Hippocampal formation (tissue), 2 donors: ENCODE measurements at regions not wholly inside any gene's neighbourhood (a gene's known extent, or its start where the extent isn't known, plus 50 kb on each side); places are given as distances from the start of the nearest gene placed in this dataset.
A peak's percentile ranks its signal among the peaks of the same experiment; 100 is the strongest.

Experiments
- DNase-seq, 2 donors: peaks; one replicate each; lab custom pipeline; 2025; lab: John Stamatoyannopoulos, UW

DNA sequence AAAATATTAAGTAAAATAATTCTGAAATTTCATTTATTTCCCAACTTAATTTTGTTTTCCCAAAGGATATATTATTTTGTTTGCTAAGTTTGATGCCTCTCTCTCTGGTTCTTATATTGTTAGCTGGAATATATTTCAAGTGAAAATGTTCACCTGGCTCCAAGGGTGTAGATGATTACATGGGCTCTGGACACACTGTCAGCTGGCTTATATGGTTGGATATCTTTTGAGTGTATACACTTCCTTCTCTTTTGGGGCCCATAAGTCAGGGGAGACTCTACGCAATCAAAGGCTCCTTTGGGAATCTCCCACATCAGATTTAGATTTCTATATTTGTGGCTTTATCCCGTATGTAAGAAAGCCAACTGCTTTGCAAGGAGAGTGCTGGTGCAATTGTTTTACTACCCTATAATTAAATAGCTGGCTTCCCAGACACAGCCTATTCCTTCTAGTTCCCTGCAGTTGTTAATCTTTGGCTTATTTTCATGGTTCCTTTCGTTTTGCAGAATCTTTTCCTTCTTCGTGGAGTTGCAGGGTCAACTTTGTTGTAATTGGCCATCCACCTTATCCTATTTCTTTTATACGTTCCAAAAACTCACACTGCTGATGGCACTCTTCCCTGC is 225.7 kb downstream of the DPH6 start:
- no peak for DNase-seq

- DNase-seq, result no peak
These were observed 226.6 kb downstream of the DPH6 start for GRCh38 chr15:35319354-35319753.

DNA sequence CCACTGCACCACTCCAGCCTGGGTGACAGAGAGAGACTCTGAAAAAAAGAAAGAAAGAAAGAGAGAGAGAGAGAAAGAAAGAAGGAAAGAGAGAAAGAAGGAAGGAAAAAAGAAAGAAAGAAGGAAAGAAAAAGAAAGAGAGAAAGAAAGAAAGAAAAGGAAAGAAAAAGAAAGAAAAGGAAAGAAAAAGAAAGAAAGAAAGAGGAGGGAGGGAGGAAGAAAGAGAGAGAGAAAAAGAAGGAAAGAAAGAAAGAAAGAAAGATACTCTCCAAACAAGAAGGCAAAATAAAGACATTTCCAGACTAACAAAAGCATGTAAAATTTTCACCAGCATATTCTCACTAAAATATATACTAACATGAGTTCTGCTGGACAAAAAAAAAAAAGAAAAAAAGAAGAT is 228.7 kb downstream of the DPH6 start:
- DNase-seq, result no peak

GRCh38 chr15:35312344-35312743 is 227.2 kb upstream of the NANOGP8 start:
- DNase-seq, result no peak

- DNase-seq, result no peak
These were observed 226.5 kb upstream of the NANOGP8 start for GRCh38 chr15:35311615-35312014.

- no peak for DNase-seq
These were observed 224.8 kb upstream of the NANOGP8 start for GRCh38 chr15:35309886-35310285.

- DNase-seq, result no peak
These were observed 223.7 kb upstream of the NANOGP8 start for GRCh38 chr15:35308802-35309201.

- no peak for DNase-seq
These were observed 222.6 kb upstream of the NANOGP8 start for GRCh38 chr15:35307676-35308075.

GRCh38 chr15:35307026-35307425 is 221.9 kb upstream of the NANOGP8 start:
- DNase-seq, result no peak

GRCh38 chr15:35306361-35306981 is 221.4 kb upstream of the NANOGP8 start:
- DNase-seq, result no peak

DNA sequence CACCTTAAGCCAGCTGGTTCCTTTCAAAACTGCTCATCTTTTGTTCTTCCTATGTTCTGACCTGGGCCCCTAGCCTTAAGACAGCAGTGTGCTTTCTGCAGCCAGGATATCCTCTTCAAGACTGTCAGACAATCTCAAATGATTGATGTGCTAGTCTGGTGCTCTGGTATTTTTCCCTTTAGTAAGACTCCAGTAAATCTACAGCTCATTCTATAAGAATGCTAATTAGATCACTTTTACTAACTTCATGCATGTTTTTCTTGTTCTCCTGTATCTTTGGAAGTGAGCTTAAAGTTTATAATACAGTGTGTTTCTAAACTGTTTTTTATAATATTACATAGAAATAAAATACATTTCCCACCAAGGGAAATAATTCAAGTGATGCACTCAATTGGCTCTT is 220.9 kb upstream of the NANOGP8 start:
- no peak for DNase-seq

- no peak for DNase-seq
These were observed 220.0 kb upstream of the NANOGP8 start for GRCh38 chr15:35305031-35305550.

GRCh38 chr15:35304389-35304788 is 219.3 kb upstream of the NANOGP8 start:
- DNase-seq, result no peak

DNA sequence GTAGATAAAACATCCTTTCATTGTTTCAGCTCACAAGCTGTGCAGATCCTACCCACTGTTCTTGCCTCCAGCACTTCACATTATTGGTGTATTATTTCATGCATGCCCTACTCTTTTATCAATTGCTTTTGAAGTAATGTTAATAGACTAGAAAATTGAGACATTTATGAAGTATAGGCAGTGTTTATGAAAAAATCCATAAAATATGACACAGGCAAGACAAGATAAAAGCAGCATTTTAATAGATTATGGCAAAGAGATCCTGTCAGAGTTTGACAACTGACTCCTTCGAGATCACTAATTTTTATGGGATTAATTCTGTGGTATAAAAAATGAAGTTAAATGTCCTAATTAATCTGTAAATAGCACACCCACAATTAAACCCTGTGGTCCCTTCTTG is 217.2 kb upstream of the NANOGP8 start:
- no peak for DNase-seq

GRCh38 chr15:35301088-35301487 is 216.0 kb upstream of the NANOGP8 start:
- no peak for DNase-seq

DNA sequence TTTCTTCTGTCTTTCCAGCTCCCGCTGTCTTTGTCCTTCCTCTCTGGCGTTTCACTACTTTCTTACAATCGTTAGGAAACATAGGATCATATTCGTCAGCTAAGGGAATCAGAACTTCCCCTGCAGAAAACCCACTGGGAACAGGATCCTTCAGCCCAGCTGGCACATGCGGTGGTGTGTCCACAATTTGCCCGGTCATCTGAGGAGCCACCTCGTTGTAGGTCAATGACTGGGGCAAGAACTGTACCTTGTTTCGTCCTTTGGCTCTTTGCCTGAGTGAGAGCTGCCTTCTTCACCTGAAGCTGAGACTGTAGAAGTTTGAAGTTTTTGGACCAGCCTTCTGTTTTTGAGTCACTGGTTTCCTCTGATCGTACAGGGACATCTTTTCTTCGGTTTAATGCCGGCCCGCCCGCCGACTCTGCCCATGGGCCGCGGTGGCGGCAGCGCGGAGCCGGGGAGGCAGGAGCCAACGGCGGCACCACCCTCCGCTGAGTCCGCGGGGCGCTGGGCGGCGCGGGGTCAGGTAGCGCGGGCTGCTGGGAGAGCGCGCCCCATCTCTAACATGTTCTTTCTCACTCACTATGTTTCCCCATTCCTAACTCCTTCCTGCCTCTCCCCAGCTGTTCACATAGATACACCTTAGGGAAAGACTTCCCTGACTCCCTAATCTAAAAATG is 214.1 kb upstream of the NANOGP8 start:
- no peak for DNase-seq

DNA sequence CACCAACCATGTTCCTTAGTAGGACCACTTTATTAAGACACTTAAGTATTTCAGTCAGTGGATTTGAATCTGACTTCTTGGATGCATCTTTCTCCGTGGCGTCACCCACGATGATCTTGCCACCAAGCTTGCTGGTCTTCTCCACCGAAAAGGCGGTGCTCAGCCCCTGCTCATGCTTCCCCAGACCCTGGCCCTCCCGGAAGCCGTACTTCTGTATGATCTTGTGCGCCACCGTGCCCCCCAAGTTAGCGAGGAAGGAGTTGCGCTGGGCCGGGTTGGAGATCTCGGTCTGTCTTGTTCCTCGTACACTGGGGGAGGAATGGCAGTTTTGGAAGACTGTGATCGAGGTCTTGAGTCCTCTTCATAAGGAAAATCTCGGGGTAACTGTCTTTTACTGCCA is 213.4 kb upstream of the NANOGP8 start:
- DNase-seq, result no peak

DNA sequence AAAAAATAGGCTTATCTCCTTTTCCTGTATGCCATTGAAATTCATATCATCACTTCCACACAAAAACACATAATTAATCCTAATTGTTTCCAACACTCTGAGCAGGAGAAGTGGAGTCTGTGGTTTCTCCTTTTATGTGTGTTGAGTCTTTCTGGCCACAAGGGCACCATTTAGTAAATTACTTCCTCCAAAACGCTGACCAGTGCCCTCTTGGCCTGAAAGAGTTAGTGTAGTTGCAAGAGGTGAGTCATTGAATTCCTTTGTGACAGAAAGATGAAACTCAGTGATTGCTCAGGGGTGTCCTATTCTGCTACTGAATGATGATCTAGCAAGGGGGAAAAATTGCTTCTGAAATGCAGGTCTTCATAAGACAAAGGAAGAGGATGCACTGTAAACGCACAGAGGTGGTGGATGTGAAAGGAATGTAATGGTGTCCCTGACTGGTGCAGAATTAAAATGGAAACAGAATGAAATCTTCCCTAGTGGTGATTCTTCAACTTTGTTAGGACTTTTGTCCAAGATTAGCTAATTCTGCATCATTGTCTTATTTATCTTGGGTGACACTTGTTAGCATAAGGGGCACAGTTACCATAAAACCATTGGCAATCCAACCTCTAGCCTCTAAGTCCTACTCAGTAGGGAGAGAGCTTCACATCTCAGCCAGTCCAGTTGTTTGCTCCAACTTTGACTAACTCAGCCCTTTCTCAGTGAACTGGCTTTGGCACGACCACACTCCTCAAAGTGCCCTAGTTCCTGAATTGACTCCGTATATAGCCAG is 208.4 kb upstream of the NANOGP8 start:
- DNase-seq, result no peak

- no peak for DNase-seq
These were observed 205.2 kb upstream of the NANOGP8 start for GRCh38 chr15:35290301-35290721.

GRCh38 chr15:35289024-35289617 is 204.0 kb upstream of the NANOGP8 start:
- DNase-seq, result peak in 1 of 2 donors; percentile 71

GRCh38 chr15:35288580-35288979 is 203.5 kb upstream of the NANOGP8 start:
- no peak for DNase-seq

DNA sequence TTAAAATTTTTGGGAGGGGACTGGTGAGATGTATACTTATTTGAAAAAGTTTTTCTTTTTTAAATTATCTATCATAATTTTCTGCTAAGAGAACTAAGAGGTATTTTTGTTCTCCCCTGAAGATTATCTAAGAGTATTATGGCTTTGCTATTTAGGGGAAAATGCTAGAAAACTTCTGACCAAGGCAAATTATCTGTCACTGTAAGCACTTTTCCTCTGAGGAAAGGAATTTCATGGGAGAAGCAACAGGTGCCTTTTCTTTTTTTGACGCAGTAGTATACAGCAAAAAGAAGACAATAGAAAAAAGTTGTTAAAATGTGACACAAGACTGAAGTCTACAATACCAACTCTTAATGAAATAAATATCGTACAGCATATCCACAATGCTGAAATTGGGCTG is 201.6 kb upstream of the NANOGP8 start:
- DNase-seq, result no peak
